CD4-positive, alpha-beta T cell treated with Interferon gamma for 1 hour (primary cell): ENCODE measurements at regions not wholly inside any gene's neighbourhood (a gene's known extent, or its start where the extent isn't known, plus 50 kb on each side); places are given as distances from the start of the nearest gene placed in this dataset.
"Not testable (repeated sequence)": the region's sequence is repeated elsewhere in the genome, so short reads cannot be mapped to it uniquely, and the experiment has no call there.

ENCODE experiments used
- DNase-seq: peaks from one replicate; pipeline ENCODE4 v3.0.0-alpha.2; 2020

- DNase-seq = no peak
These were observed 199.2 kb upstream of the CFAP20DC start for GRCh38 chr3:59249004-59249403.

- DNase-seq = no peak
These were observed 197.6 kb upstream of the CFAP20DC start for GRCh38 chr3:59247402-59247841.

DNA sequence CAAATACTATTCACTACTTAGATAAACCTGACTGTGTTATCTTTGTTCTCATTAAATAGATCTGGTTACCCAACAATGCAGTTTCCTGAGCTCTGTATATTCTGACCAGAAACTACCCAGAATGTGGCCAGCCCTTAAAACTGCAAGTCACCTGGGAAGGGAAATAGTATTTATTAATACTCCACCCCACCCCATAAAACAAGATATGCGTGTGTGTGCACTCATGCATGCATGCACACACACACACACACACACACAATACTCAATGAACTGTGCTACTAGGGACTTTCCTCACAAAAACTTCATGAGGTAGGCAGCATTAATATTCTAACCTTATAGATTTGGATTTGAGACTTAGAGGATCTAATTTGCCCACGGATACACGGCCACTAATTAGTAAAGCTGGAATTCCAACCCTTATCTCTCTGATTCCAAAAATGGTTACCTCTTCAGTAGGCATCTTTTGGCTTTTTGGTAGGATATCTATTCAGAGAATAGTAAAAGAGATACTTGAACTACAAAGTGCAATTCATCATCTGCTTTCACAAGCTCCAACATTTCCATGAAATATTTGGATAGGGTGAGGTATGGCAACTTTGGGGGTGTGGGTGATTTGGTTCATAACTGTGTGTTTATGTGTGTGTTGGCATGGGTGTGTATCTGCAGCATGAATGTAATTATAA is 197.0 kb upstream of the CFAP20DC start:
- DNase-seq = no peak

- DNase-seq = no peak
These were observed 196.2 kb upstream of the CFAP20DC start for GRCh38 chr3:59245859-59246501.

- no peak for DNase-seq
These were observed 195.6 kb upstream of the CFAP20DC start for GRCh38 chr3:59245300-59245858.

GRCh38 chr3:59244343-59244742 is 194.5 kb upstream of the CFAP20DC start:
- no peak for DNase-seq

GRCh38 chr3:59243476-59243875 is 193.7 kb upstream of the CFAP20DC start:
- no peak for DNase-seq

DNA sequence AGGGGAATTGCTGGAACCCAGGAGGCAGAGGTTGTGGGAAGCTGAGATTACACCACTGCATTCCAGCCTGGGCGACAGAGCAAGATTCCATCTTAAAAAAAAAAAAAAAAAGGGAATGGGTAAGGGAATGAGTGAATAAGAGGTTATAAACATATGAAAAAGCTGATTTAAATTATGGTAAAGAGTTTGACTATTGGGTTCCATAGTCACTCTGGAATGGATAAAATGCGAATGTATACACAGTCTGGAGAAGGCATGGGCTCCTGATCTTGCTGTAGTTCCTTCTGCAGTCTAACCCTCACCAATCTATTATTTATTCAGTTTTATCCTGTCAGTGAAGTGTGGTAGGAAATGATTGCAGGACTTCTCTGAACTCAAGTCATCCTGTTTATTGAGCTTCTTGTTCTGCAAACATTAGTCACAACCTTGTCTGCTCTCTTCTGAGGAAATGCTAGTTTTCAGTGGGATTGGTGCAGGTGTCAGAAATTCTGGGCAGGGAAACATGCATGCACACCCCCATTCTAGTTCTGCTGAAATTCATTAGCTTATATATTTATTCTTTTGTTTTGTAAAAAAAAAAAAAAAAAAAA is 190.9 kb upstream of the CFAP20DC start:
- no peak for DNase-seq

- DNase-seq = no peak
These were observed 187.3 kb upstream of the CFAP20DC start for GRCh38 chr3:59237121-59237520.

GRCh38 chr3:59235634-59236012 is 185.8 kb upstream of the CFAP20DC start:
- no peak for DNase-seq

DNA sequence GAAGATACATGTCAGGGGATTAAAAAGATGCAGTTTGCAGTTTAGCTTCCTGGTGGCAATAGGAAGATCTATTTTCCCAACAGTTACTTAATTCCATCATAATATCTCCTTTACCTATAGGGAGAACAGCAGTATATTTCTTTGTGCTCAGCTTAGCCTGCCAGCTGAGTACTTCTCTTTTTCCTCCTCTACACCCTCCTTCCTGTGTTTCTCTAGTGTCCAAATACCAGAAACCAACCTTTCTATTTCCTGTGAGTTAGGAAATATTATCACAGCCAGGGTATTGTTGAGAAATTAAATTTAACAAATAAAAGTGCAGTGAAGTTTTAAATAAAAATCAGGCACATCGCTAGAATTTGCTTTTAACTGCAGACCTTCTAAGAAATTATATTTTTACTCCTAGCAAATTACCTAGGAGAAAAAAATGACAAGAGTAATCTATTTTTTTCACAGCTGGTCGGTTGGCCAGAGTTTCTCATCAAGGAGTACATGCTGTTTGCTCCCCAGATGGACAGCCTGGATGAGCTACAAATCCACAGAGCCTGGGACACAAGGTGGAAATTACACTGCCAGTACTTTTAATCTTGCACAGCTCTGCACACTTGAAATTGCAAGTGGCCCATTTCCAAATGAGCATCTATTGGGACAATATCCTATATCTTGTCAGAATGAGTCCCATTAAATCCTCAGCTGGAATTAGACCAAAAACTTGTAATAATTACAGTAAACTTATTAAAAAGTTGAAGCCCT is 185.2 kb upstream of the CFAP20DC start:
- DNase-seq = no peak

DNA sequence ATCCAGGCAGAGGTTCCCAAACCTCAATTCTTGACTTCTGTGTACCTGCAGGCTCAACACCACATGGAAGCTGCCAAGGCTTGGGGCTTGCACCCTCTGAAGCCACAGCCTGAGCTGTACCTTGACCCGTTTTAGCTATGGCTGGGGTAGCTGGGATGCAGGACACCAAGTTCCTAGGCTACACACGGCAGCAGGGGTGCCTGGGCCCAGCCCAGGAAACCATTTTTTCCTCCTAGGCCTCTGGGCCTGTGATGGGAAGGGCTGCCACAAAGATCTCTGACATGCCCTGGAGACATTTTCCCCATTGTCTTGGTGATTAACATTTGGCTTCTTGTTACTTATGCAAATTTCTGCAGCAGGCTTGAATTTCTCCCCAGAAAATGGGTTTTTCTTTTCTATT is 180.6 kb upstream of the CFAP20DC start:
- DNase-seq = not testable (repeated sequence)

- DNase-seq = no peak
These were observed 164.0 kb upstream of the CFAP20DC start for GRCh38 chr3:59213860-59214259.

- DNase-seq = no peak
These were observed 162.4 kb upstream of the CFAP20DC start for GRCh38 chr3:59212128-59212779.

DNA sequence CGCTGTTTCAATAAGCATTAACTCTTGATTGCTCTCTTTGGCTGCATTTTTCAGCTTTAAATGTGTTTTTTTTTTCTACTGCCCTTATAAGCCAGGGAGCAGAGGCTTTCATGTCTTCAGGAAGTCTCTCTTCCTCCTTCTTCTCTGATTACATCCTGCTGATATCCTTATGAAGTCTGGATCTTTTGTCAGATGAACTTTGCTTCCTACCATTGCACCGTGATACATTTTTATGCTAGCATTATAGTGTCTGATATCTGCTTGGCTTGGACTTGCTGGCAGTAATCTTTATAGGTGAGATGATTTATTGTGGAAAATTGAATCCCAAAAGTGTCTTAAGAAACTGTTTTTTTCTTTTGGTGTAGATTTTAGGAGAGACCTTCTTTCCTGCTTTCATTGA is 160.4 kb upstream of the CFAP20DC start:
- no peak for DNase-seq

DNA sequence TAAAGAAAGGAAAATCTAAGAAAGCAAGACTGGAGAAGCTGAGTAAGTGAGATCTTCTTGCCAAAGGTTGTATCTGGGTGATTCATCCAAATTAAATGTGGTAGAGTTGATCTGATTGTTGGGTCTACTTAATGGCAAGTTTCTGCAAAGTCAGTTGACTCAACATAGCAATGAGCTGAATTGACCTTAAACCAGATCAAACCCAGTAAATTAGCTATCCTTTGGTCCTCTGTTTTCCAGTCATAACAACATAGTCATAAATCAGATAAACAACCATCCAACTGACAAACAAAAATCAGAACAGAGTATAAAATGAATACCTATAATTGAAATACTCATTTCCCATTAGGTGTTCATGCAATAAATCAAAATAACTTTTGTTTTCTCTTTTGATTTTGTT is 142.6 kb upstream of the CFAP20DC start:
- DNase-seq = no peak

GRCh38 chr3:59191651-59192050 is 141.8 kb upstream of the CFAP20DC start:
- DNase-seq = no peak

- no peak for DNase-seq
These were observed 140.1 kb upstream of the CFAP20DC start for GRCh38 chr3:59189939-59190338.

GRCh38 chr3:59189526-59189925 is 139.7 kb upstream of the CFAP20DC start:
- DNase-seq = no peak

GRCh38 chr3:59186725-59187124 is 136.9 kb upstream of the CFAP20DC start:
- DNase-seq = no peak

GRCh38 chr3:59185591-59186369 is 136.0 kb upstream of the CFAP20DC start:
- DNase-seq = no peak

DNA sequence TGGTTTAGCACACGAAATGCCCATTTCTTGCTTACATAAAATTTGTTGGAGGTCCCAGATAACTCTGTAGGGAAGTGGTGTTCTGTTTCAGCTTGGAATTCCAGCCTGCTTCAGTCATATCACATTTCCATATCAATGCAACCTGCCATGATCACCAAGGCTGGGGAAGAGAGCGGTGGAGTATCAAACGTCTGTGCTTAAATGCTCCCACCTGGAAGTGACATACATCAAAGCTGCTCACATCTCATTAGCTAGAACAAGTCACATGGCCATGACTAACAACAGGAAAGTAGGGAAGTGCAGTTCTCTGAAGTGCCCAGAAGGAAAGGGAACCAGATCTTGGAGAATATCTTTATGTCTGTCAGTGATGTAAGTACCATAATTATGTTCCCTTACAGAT is 130.2 kb upstream of the CFAP20DC start:
- DNase-seq = no peak
